Left renal pelvis (tissue), 4 donors: ENCODE measurements at regions not wholly inside any gene's neighbourhood (a gene's known extent, or its start where the extent isn't known, plus 50 kb on each side); places are given as distances from the start of the nearest gene placed in this dataset.
A peak's percentile ranks its signal among the peaks of the same experiment; 100 is the strongest.

ENCODE experiments used
- DNase-seq, 4 donors: peaks; one replicate each; pipeline ENCODE4 v3.0.0-alpha.2; 2013; ENCODE audit warnings: low read depth in 4 of 4, low spot score in 3 of 4

- no peak for DNase-seq
Measured at GRCh38 chr6:147752689-147753403, 244.4 kb downstream of the SAMD5 start.

- no peak for DNase-seq
Measured at GRCh38 chr6:147755999-147756398, 247.5 kb downstream of the SAMD5 start.

GRCh38 chr6:147756891-147757290, 248.4 kb downstream of the SAMD5 start:
- no peak for DNase-seq

GRCh38 chr6:147757291-147757690, 248.8 kb downstream of the SAMD5 start:
- DNase-seq, result no peak

- no peak for DNase-seq
Measured at GRCh38 chr6:147758303-147758702, 249.8 kb downstream of the SAMD5 start.

GRCh38 chr6:147759093-147759492, 250.6 kb downstream of the SAMD5 start:
- DNase-seq, result no peak

- DNase-seq, result no peak
Measured at GRCh38 chr6:147759536-147759935, 251.0 kb downstream of the SAMD5 start.

- DNase-seq, result no peak
Measured at GRCh38 chr6:147765541-147765940, 257.1 kb downstream of the SAMD5 start.

GRCh38 chr6:147768969-147769368, 260.5 kb downstream of the SAMD5 start:
- no peak for DNase-seq

- DNase-seq, result no peak
Measured at GRCh38 chr6:147769496-147770087, 261.1 kb downstream of the SAMD5 start.

- DNase-seq, result no peak
Measured at GRCh38 chr6:147770221-147770620, 261.7 kb downstream of the SAMD5 start.

- DNase-seq, result no peak
Measured at GRCh38 chr6:147772724-147773123, 264.2 kb downstream of the SAMD5 start.

- DNase-seq, result no peak
Measured at GRCh38 chr6:147774856-147775255, 266.4 kb downstream of the SAMD5 start.

GRCh38 chr6:147776631-147777213, 268.2 kb downstream of the SAMD5 start:
- peak in 3 of 4 donors; percentile 10 to 20 (median 15) for DNase-seq

GRCh38 chr6:147779624-147780023, 271.1 kb downstream of the SAMD5 start:
- no peak for DNase-seq

GRCh38 chr6:147782302-147782701, 273.8 kb downstream of the SAMD5 start:
- no peak for DNase-seq

- no peak for DNase-seq
Measured at GRCh38 chr6:147784371-147784770, 275.9 kb downstream of the SAMD5 start.

GRCh38 chr6:147787417-147787816, 278.9 kb downstream of the SAMD5 start:
- no peak for DNase-seq

GRCh38 chr6:147789430-147789947, 281.0 kb downstream of the SAMD5 start:
- no peak for DNase-seq

- no peak for DNase-seq
Measured at GRCh38 chr6:147793871-147794643, 285.6 kb downstream of the SAMD5 start.

GRCh38 chr6:147802459-147802858, 294.0 kb downstream of the SAMD5 start:
- no peak for DNase-seq
